ENCODE measurements at regions not wholly inside any gene's neighbourhood (a gene's known extent, or its start where the extent isn't known, plus 50 kb on each side); places are given as distances from the start of the nearest gene placed in this dataset.

GRCh38 chr5:87888139-87888538, 380.5 kb downstream of the TMEM161B start:
- TF ChIP-seq GABPA (IDR thresholded peaks at IDR 0.05; ENCODE audit: low read depth) (no peak), SMC3 (IDR thresholded peaks at IDR 0.05; ENCODE audit: low read depth, low read length) (no peak), FOSL2 (IDR thresholded peaks at IDR 0.05; ENCODE audit: borderline replicate concordance, low read depth) (no peak), NRF1 (IDR thresholded peaks at IDR 0.05; ENCODE audit: low read depth, low read length) (no peak), USF1 (IDR thresholded peaks at IDR 0.05; ENCODE audit: borderline replicate concordance, low read depth) (no peak), MEF2A (IDR thresholded peaks at IDR 0.05; ENCODE audit: borderline replicate concordance, low read depth) (no peak), EZH2phosphoT487 (IDR thresholded peaks at IDR 0.05; ENCODE audit: borderline replicate concordance, low read depth) (no peak), TAF1 (IDR thresholded peaks at IDR 0.05; ENCODE audit: borderline replicate concordance, low read depth, low read length) (no peak), RAD21 (IDR thresholded peaks at IDR 0.05; ENCODE audit: low read length) (no peak), FOXM1 (IDR thresholded peaks at IDR 0.05; ENCODE audit: low read depth) (no peak), RFX5 (IDR thresholded peaks at IDR 0.05; ENCODE audit: low read length) (no peak), JUND (IDR thresholded peaks at IDR 0.05) (no peak), IRF3 (IDR thresholded peaks at IDR 0.05; ENCODE audit: low read depth, low read length) (no peak), SIN3A (IDR thresholded peaks at IDR 0.05; ENCODE audit: borderline replicate concordance, low read depth, low read length) (no peak), CTCF (IDR thresholded peaks at IDR 0.05) (no peak), REST (IDR thresholded peaks at IDR 0.05; ENCODE audit: low read depth, low read length) (no peak), TCF12 (IDR thresholded peaks at IDR 0.05) (no peak), CHD2 (IDR thresholded peaks at IDR 0.05; ENCODE audit: low read length, partially characterized antibody) (no peak), NFIC (IDR thresholded peaks at IDR 0.05; ENCODE audit: borderline replicate concordance) (no peak)
- ChIA-PET POLR2A (no interaction called here), CTCF (no interaction called here)

More at GRCh38 chr5:87888139-87888538, 380.5 kb downstream of the TMEM161B start:
- no peak for DNase-seq
- no peaks in the 10 kb centered on the region for H3K36me3 ChIP-seq (replicated peaks in 1 of 2; ENCODE audit: control insufficient read depth in 1 of 2, insufficient read depth in 2 of 2, low read length in 1 of 2)
- H3K27ac ChIP-seq (ENCODE audit: low read depth in 2 of 2, low read length in 1 of 2), result no peak overlapping the region
- no peaks in the 10 kb centered on the region for H3K9me3 ChIP-seq
- H3F3A ChIP-seq (replicated peaks; ENCODE audit: insufficient read depth), result no peaks in the 10 kb centered on the region
- no peaks in the 10 kb centered on the region for H3K4me1 ChIP-seq (ENCODE audit: control insufficient read depth in 1 of 2, insufficient read depth in 2 of 2, low read depth in 1 of 2, low read length in 1 of 2)
- H2AFZ ChIP-seq (ENCODE audit: low read depth), result no peak overlapping the region
- H3K4me3 ChIP-seq (ENCODE audit: low read depth in 2 of 2, low read length in 1 of 2), result no peak overlapping the region
- no peak overlapping the region for H3K9ac ChIP-seq
- no peaks in the 10 kb centered on the region for H3K9me2 ChIP-seq
- H3K79me2 ChIP-seq (ENCODE audit: insufficient read depth), result no peaks in the 10 kb centered on the region
- H3K4me2 ChIP-seq, result no peak overlapping the region
- H3K27me3 ChIP-seq (ENCODE audit: insufficient read depth), result no peaks in the 10 kb centered on the region
- 0% methylated on average over 2 of the region's 2 CpGs for WGBS (ENCODE audit: low lambda C conversion rate)
- H4K20me1 ChIP-seq (ENCODE audit: insufficient read depth), result no peaks in the 10 kb centered on the region

Data from SK-N-SH (cell line).